ENCODE measurements at regions not wholly inside any gene's neighbourhood (a gene's known extent, or its start where the extent isn't known, plus 50 kb on each side); places are given as distances from the start of the nearest gene placed in this dataset.

- TF ChIP-seq EZH2 (IDR thresholded peaks at IDR 0.05; ENCODE audit: borderline replicate concordance, insufficient read depth, low read depth, low read length, poor library complexity, severe bottlenecking) = no peak
- TF ChIP-seq, protein P1, sequence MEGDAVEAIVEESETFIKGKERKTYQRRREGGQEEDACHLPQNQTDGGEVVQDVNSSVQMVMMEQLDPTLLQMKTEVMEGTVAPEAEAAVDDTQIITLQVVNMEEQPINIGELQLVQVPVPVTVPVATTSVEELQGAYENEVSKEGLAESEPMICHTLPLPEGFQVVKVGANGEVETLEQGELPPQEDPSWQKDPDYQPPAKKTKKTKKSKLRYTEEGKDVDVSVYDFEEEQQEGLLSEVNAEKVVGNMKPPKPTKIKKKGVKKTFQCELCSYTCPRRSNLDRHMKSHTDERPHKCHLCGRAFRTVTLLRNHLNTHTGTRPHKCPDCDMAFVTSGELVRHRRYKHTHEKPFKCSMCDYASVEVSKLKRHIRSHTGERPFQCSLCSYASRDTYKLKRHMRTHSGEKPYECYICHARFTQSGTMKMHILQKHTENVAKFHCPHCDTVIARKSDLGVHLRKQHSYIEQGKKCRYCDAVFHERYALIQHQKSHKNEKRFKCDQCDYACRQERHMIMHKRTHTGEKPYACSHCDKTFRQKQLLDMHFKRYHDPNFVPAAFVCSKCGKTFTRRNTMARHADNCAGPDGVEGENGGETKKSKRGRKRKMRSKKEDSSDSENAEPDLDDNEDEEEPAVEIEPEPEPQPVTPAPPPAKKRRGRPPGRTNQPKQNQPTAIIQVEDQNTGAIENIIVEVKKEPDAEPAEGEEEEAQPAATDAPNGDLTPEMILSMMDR (IDR thresholded peaks at IDR 0.05) = no peak
Observed at GRCh38 chr13:80436571-80437169, 95.7 kb upstream of the SPRY2 start.
